ENCODE measurements at regions not wholly inside any gene's neighbourhood (a gene's known extent, or its start where the extent isn't known, plus 50 kb on each side); places are given as distances from the start of the nearest gene placed in this dataset.
"Not testable (repeated sequence)": the region's sequence is repeated elsewhere in the genome, so short reads cannot be mapped to it uniquely, and the experiment has no call there.

GRCh38 chr9:74006935-74007334, 490.2 kb upstream of the RORB start:
- no peak for DNase-seq (ENCODE audit: low spot score)

GRCh38 chr9:74007833-74008232, 489.3 kb upstream of the RORB start:
- no peak for DNase-seq (ENCODE audit: low spot score)

- no peak for DNase-seq (ENCODE audit: low spot score)
Measured at GRCh38 chr9:74016004-74016403, 481.1 kb upstream of the RORB start.

GRCh38 chr9:74025402-74025925, 471.7 kb upstream of the RORB start:
- DNase-seq (ENCODE audit: low spot score): no peak

GRCh38 chr9:74032421-74032820, 464.7 kb upstream of the RORB start:
- DNase-seq (ENCODE audit: low spot score): no peak

GRCh38 chr9:74035786-74036185, 461.3 kb upstream of the RORB start:
- DNase-seq (ENCODE audit: low spot score): peak; percentile 9

GRCh38 chr9:74036549-74037231, 460.4 kb upstream of the RORB start:
- peak; percentile 38 for DNase-seq (ENCODE audit: low spot score)

GRCh38 chr9:74037274-74037673, 459.9 kb upstream of the RORB start:
- no peak for DNase-seq (ENCODE audit: low spot score)

- no peak for DNase-seq (ENCODE audit: low spot score)
Measured at GRCh38 chr9:74041588-74041987, 455.5 kb upstream of the RORB start.

- no peak for DNase-seq (ENCODE audit: low spot score)
Measured at GRCh38 chr9:74044844-74045243, 452.3 kb upstream of the RORB start.

- DNase-seq (ENCODE audit: low spot score): no peak
Measured at GRCh38 chr9:74056023-74056422, 441.1 kb upstream of the RORB start.

- not testable (repeated sequence) for DNase-seq (ENCODE audit: low spot score)
Measured at GRCh38 chr9:74057051-74057450, 440.1 kb upstream of the RORB start.

- DNase-seq (ENCODE audit: low spot score): no peak
Measured at GRCh38 chr9:74064702-74065101, 432.4 kb upstream of the RORB start.

- no peak for DNase-seq (ENCODE audit: low spot score)
Measured at GRCh38 chr9:74066128-74066527, 431.0 kb upstream of the RORB start.

- DNase-seq (ENCODE audit: low spot score): no peak
Measured at GRCh38 chr9:74066605-74067004, 430.5 kb upstream of the RORB start.

- no peak for DNase-seq (ENCODE audit: low spot score)
Measured at GRCh38 chr9:74071502-74071901, 425.6 kb upstream of the RORB start.

- no peak for DNase-seq (ENCODE audit: low spot score)
Measured at GRCh38 chr9:74073897-74074296, 423.2 kb upstream of the RORB start.

GRCh38 chr9:74078647-74079046, 418.5 kb upstream of the RORB start:
- no peak for DNase-seq (ENCODE audit: low spot score)

- not testable (repeated sequence) for DNase-seq (ENCODE audit: low spot score)
Measured at GRCh38 chr9:74080652-74081051, 416.5 kb upstream of the RORB start.

- no peak for DNase-seq (ENCODE audit: low spot score)
Measured at GRCh38 chr9:74083681-74084433, 413.3 kb upstream of the RORB start.

- not testable (repeated sequence) for DNase-seq (ENCODE audit: low spot score)
Measured at GRCh38 chr9:74085384-74086037, 411.6 kb upstream of the RORB start.

GRCh38 chr9:74090921-74091320, 406.2 kb upstream of the RORB start:
- not testable (repeated sequence) for DNase-seq (ENCODE audit: low spot score)

- DNase-seq (ENCODE audit: low spot score): no peak
Measured at GRCh38 chr9:74092491-74092834, 404.7 kb upstream of the RORB start.

All from activated CD4-positive, alpha-beta T cell treated with anti-CD3 and anti-CD28 coated beads, Interleukin-2, Interleukin-4, amounts not matched to agents 100 ng/mL and 50 ng/mL, durations not matched to agents 16 hours and 8 hours (primary cell).